ENCODE measurements at regions not wholly inside any gene's neighbourhood (a gene's known extent, or its start where the extent isn't known, plus 50 kb on each side); places are given as distances from the start of the nearest gene placed in this dataset.
"Not testable (repeated sequence)": the region's sequence is repeated elsewhere in the genome, so short reads cannot be mapped to it uniquely, and the experiment has no call there.

DNA sequence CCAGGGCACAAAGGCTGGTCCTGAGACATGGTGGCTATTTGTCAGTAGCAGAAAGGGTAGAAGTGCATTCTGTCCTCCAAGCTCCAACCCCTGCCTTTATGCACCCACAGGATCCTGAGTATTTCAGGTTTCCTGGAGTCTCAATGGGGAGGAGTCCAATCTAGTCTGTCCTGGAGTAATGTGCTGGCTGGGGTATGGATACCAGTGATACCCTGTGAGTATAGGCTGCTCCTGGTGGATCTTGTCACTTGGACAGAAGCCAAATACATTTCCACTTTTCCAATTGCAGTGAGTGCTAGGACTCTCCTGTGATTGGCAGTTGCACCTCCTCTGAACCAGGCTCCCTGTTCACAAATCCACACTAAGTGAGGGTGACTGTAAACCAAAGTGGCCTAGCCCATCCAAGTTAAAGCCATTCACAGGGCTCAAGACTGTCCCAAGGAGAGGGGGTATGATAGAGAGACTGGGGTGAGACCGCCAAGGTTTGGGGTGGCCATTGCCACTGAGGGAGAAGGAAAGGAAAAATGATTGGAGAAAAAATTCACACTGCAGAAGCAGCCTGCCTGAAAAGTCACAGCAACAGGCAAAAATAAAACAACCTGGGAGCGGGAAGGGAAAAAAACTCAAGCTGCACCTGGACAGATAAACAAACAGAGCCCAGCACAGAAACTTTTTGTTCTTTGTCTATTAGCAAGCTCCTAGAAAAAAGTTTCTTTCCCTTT is 163.4 kb upstream of the ETV3 start:
- TF ChIP-seq, protein P1, sequence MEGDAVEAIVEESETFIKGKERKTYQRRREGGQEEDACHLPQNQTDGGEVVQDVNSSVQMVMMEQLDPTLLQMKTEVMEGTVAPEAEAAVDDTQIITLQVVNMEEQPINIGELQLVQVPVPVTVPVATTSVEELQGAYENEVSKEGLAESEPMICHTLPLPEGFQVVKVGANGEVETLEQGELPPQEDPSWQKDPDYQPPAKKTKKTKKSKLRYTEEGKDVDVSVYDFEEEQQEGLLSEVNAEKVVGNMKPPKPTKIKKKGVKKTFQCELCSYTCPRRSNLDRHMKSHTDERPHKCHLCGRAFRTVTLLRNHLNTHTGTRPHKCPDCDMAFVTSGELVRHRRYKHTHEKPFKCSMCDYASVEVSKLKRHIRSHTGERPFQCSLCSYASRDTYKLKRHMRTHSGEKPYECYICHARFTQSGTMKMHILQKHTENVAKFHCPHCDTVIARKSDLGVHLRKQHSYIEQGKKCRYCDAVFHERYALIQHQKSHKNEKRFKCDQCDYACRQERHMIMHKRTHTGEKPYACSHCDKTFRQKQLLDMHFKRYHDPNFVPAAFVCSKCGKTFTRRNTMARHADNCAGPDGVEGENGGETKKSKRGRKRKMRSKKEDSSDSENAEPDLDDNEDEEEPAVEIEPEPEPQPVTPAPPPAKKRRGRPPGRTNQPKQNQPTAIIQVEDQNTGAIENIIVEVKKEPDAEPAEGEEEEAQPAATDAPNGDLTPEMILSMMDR (IDR thresholded peaks at IDR 0.05; ENCODE audit: low read depth, low read length) = no peak
- no peaks in the 10 kb centered on the region for H3K9me3 ChIP-seq (ENCODE audit: severe bottlenecking)
- DNase-seq = no peak

GRCh38 chr1:157294387-157295145 is 156.4 kb upstream of the ETV3 start:
- H3K36me3 ChIP-seq; H3K4me3 ChIP-seq (ENCODE audit: low read depth, low read length): not testable (repeated sequence)
- H3K27me3 ChIP-seq (ENCODE audit: insufficient read depth, low read depth, severe bottlenecking) = peaks cover 93% of the 10 kb centered on the region

More for the DNA sequence above, 163.4 kb upstream of the ETV3 start:
- Histone ChIP-seq H3K27me3 (ENCODE audit: insufficient read depth, low read depth, severe bottlenecking) (peaks cover 92% of the 10 kb centered on the region), H3K36me3 (no peaks in the 10 kb centered on the region), H3K27ac (no peak overlapping the region), H3K4me3 (ENCODE audit: low read depth, low read length) (no peak overlapping the region)

DNA sequence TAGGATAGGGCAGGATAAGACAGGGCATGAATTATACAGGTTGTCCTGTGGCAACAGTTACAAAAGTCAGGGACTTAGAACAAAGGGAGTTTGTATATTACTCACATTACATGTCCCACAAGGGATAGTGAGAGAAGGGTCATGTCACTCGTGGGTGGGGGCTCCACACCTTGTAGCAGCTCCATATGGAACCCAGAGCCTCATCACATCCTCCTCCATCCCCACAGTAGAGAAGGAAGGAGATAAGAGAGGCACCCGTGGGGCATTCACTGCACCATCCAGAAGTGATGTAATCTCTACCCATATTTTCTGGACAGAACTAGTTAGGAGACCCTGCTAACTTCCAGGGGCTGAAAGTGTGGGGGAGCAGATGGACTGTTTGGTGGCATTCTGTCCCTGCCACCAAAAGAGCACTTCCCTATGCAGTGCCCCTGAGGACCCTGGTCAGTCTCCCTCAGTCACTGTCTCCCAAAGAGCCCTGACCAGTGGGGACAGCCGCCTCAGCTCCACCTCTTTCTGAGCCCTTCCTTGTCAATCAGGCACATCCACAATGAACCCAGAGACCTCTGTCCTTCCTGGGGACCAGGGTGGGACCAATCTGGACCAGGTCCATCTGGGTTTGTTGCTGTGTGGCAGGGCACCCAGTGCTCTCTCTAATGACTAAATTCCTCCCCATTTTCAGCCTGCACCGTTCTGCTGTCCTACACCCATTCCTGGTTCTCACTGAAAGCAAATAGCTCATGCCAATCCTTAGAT is 154.8 kb upstream of the ETV3 start:
- Histone ChIP-seq H3K27ac (no peak overlapping the region), H3K9me3 (ENCODE audit: severe bottlenecking) (no peaks in the 10 kb centered on the region), H3K4me3 (ENCODE audit: low read depth, low read length) (no peak overlapping the region), H3K36me3 (no peaks in the 10 kb centered on the region), H3K27me3 (ENCODE audit: insufficient read depth, low read depth, severe bottlenecking) (peaks cover 96% of the 10 kb centered on the region)
- no peak for DNase-seq
- TF ChIP-seq, protein P1 (IDR thresholded peaks at IDR 0.05; ENCODE audit: low read depth, low read length) = no peak

More at GRCh38 chr1:157294387-157295145, 156.4 kb upstream of the ETV3 start:
- not testable (repeated sequence) for DNase-seq; H3K27ac ChIP-seq; H3K9me3 ChIP-seq (ENCODE audit: severe bottlenecking)

DNA sequence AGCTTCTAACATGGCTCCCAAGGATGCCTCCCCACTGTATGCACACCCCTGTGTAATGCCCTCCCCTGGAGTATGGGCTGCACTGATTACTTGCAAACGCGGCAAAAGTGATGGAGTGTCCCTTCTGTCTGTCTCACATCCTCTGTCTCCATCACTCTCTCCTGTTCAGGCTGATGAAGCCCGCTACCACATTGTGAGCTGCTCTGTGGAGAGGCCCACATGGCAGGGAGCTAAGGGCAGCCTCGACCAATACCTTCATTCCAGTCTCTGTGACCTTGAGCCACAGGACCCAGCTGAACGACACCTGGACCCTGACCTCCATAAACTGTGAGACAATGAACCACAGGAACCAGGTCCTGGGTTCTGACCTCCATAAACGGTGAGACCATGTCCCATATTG is 154.1 kb upstream of the ETV3 start:
- Histone ChIP-seq H3K36me3 (no peaks in the 10 kb centered on the region), H3K9me3 (ENCODE audit: severe bottlenecking) (no peaks in the 10 kb centered on the region), H3K27me3 (ENCODE audit: insufficient read depth, low read depth, severe bottlenecking) (peaks cover 98% of the 10 kb centered on the region), H3K27ac (no peak overlapping the region), H3K4me3 (ENCODE audit: low read depth, low read length) (no peak overlapping the region)
- TF ChIP-seq, protein P1 (IDR thresholded peaks at IDR 0.05; ENCODE audit: low read depth, low read length) = no peak
- DNase-seq = no peak

- Histone ChIP-seq H3K36me3 (no peaks in the 10 kb centered on the region), H3K27ac (no peak overlapping the region), H3K4me3 (ENCODE audit: low read depth, low read length) (no peak overlapping the region), H3K9me3 (ENCODE audit: severe bottlenecking) (no peaks in the 10 kb centered on the region), H3K27me3 (ENCODE audit: insufficient read depth, low read depth, severe bottlenecking) (peaks cover 100% of the 10 kb centered on the region)
- no peak for DNase-seq
- TF ChIP-seq, protein P1 (IDR thresholded peaks at IDR 0.05; ENCODE audit: low read depth, low read length) = no peak
Measured at GRCh38 chr1:157291083-157291482, 152.9 kb upstream of the ETV3 start.

Measured in WERI-Rb-1 (cell line).